Neural cell (in vitro differentiated cells): ENCODE measurements at regions not wholly inside any gene's neighbourhood (a gene's known extent, or its start where the extent isn't known, plus 50 kb on each side); places are given as distances from the start of the nearest gene placed in this dataset.

Experiments
- H2AFZ ChIP-seq: fragments of 200-600, 300-800 bp; sonication (generic), shearing (Covaris generic); 2 replicates; pipeline ENCODE4 v1.6.0; 2014; ENCODE audit warnings: low read depth, mild to moderate bottlenecking, antibody characterized with exemption, low read length, moderate library complexity
- H3F3A ChIP-seq: fragments of 200-600 bp; shearing (Covaris generic); 2 replicates; pipeline ENCODE4 v1.6.1; 2016; ENCODE audit warnings: mild to moderate bottlenecking, moderate library complexity, mixed read lengths, antibody characterized with exemption, low read length; ENCODE audit not compliant: insufficient read depth, poor library complexity, severe bottlenecking
- H3K27ac ChIP-seq: fragments of 200-600, 300-800 bp; sonication (generic), shearing (Covaris generic); 2 replicates; pipeline ENCODE4 v1.5.1; 2014; ENCODE audit warnings: mild to moderate bottlenecking, low read length, moderate library complexity
- H3K27me3 ChIP-seq: fragments of 300-800, 200-600 bp; sonication (generic), shearing (Covaris generic); 2 replicates; pipeline ENCODE4 v1.6.0; 2014; ENCODE audit warnings: mild to moderate bottlenecking, low read depth, low read length, moderate library complexity; ENCODE audit not compliant: insufficient read depth
- H3K36me3 ChIP-seq: fragments of 300-800, 200-600 bp; sonication (generic), shearing (Covaris generic); 2 replicates; pipeline ENCODE4 v1.5.1; 2014; ENCODE audit warnings: mild to moderate bottlenecking, antibody characterized with exemption, low read length, moderate library complexity; ENCODE audit not compliant: insufficient read depth
- H3K4me2 ChIP-seq: fragments of 300-800, 200-600 bp; sonication (generic), shearing (Covaris generic); 2 replicates; pipeline ENCODE4 v1.6.0; 2014; ENCODE audit warnings: mild to moderate bottlenecking, low read length
- H3K4me3 ChIP-seq: fragments of 300-800, 200-600 bp; sonication (generic), shearing (Covaris generic); 2 replicates; pipeline ENCODE4 v1.5.1; 2014; ENCODE audit warnings: mild to moderate bottlenecking, low read length, moderate library complexity
- H3K79me2 ChIP-seq: fragments of 200-600 bp; shearing (Covaris generic); replicated peaks from 2 replicates; pipeline ENCODE4 v1.6.0; 2014; ENCODE audit warnings: mild to moderate bottlenecking, low read length, moderate library complexity; ENCODE audit not compliant: insufficient read depth
- H3K9ac ChIP-seq: fragments of 300-800, 200-600 bp; sonication (generic), shearing (Covaris generic); 2 replicates; pipeline ENCODE4 v1.6.1; 2016; ENCODE audit warnings: mild to moderate bottlenecking, low read length, mixed read lengths
- H3K9me2 ChIP-seq: fragments of 200-600 bp; shearing (Covaris generic); 2 replicates; pipeline ENCODE4 v1.6.1; 2016; ENCODE audit warnings: mild to moderate bottlenecking, low read length, mixed read lengths; ENCODE audit not compliant: insufficient read depth
- H3K9me3 ChIP-seq: fragments of 200-600, 300-800 bp; sonication (generic), shearing (Covaris generic); 2 replicates; pipeline ENCODE4 v1.6.1; 2016; ENCODE audit warnings: mild to moderate bottlenecking, mixed run types, low read length, moderate library complexity, mixed read lengths
- H4K20me1 ChIP-seq: fragments of 200-600 bp; shearing (Covaris generic); 2 replicates; pipeline ENCODE4 v1.6.1; 2016; ENCODE audit warnings: mild to moderate bottlenecking, mixed run types; ENCODE audit not compliant: insufficient read depth
- EP300 ChIP-seq: fragments of 450-650 bp; conservative IDR thresholded peaks from 2 replicates; pipeline ENCODE4 v1.6.1; 2014; ENCODE audit warnings: antibody characterized with exemption, mild to moderate bottlenecking, moderate library complexity; ENCODE audit not compliant: poor library complexity, severe bottlenecking
- EZH2 ChIP-seq: fragments of 200-600, 300-800 bp; shearing (Covaris generic), sonication (generic); IDR thresholded peaks from 2 replicates; pipeline ENCODE4 v1.6.1; 2014; ENCODE audit warnings: antibody characterized with exemption, low read length, borderline replicate concordance, mild to moderate bottlenecking; ENCODE audit not compliant: insufficient read depth, poor library complexity, severe bottlenecking
- MXI1 ChIP-seq: fragments of 450-650 bp; conservative IDR thresholded peaks from 2 replicates; pipeline ENCODE4 v1.6.1; 2014; ENCODE audit warnings: antibody characterized with exemption, mild to moderate bottlenecking; ENCODE audit not compliant: poor library complexity, severe bottlenecking
- POLR2AphosphoS5 ChIP-seq: IDR thresholded peaks from 2 replicates; pipeline ENCODE4 v1.6.1; 2012
- RAD21 ChIP-seq: fragments of 450-650 bp; conservative IDR thresholded peaks from 2 replicates; pipeline ENCODE4 v1.6.1; 2014; ENCODE audit warnings: antibody characterized with exemption, mild to moderate bottlenecking, moderate library complexity
- SMC3 ChIP-seq: fragments of 450-650 bp; conservative IDR thresholded peaks from 2 replicates; pipeline ENCODE4 v1.6.1; 2014; ENCODE audit warnings: antibody characterized with exemption, mild to moderate bottlenecking, moderate library complexity; ENCODE audit not compliant: poor library complexity
- TAF1 ChIP-seq: IDR thresholded peaks from 2 replicates; pipeline ENCODE4 v1.6.1; 2012; ENCODE audit warnings: low read depth
- TF ChIP-seq, protein P1 (sequence below): IDR thresholded peaks from 2 replicates; pipeline ENCODE4 v1.6.1; 2012; ENCODE audit warnings: borderline replicate concordance
- TF ChIP-seq, protein P2 (sequence below): fragments of 450-650 bp; IDR thresholded peaks from 2 replicates; pipeline ENCODE4 v1.5.1; 2014; ENCODE audit warnings: antibody characterized with exemption, mild to moderate bottlenecking, moderate library complexity; ENCODE audit not compliant: poor library complexity, severe bottlenecking

DNA sequence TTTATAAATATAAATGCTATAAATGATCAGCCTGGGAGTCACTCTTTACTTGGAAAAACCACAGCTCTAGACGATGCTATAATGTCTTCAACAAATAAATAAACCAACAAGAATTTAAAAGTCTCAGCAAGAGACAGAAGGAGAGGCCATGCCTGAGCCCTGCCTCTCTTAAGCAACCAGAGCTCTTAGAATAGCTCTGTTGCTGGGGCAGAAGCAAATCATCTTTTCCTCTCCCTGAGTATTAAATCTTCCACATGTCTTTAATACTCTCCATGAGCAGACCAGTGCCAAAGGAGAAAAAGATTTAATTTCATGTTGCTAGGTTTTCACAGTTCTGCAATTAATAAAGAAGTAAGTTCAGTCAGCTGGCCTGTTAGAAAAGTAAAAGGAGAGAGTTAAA is 408.0 kb upstream of the SLC30A5 start:
- H3K9me3 ChIP-seq = no peaks in the 10 kb centered on the region
- no peak overlapping the region for H3K27ac ChIP-seq
- H3K79me2 ChIP-seq = no peaks in the 10 kb centered on the region
- no peaks in the 10 kb centered on the region for H3K9me2 ChIP-seq
- H3K4me3 ChIP-seq = no peak overlapping the region
- no peaks in the 10 kb centered on the region for H3K27me3 ChIP-seq
- TF ChIP-seq RAD21 = no peak
- TF ChIP-seq, protein P1, sequence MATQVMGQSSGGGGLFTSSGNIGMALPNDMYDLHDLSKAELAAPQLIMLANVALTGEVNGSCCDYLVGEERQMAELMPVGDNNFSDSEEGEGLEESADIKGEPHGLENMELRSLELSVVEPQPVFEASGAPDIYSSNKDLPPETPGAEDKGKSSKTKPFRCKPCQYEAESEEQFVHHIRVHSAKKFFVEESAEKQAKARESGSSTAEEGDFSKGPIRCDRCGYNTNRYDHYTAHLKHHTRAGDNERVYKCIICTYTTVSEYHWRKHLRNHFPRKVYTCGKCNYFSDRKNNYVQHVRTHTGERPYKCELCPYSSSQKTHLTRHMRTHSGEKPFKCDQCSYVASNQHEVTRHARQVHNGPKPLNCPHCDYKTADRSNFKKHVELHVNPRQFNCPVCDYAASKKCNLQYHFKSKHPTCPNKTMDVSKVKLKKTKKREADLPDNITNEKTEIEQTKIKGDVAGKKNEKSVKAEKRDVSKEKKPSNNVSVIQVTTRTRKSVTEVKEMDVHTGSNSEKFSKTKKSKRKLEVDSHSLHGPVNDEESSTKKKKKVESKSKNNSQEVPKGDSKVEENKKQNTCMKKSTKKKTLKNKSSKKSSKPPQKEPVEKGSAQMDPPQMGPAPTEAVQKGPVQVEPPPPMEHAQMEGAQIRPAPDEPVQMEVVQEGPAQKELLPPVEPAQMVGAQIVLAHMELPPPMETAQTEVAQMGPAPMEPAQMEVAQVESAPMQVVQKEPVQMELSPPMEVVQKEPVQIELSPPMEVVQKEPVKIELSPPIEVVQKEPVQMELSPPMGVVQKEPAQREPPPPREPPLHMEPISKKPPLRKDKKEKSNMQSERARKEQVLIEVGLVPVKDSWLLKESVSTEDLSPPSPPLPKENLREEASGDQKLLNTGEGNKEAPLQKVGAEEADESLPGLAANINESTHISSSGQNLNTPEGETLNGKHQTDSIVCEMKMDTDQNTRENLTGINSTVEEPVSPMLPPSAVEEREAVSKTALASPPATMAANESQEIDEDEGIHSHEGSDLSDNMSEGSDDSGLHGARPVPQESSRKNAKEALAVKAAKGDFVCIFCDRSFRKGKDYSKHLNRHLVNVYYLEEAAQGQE = no peak
- no peak overlapping the region for H2AFZ ChIP-seq
- no peaks in the 10 kb centered on the region for H3K36me3 ChIP-seq
- no peaks in the 10 kb centered on the region for H3F3A ChIP-seq
- no peak overlapping the region for H3K4me2 ChIP-seq
- no peaks in the 10 kb centered on the region for H4K20me1 ChIP-seq
- H3K9ac ChIP-seq = no peak overlapping the region

DNA sequence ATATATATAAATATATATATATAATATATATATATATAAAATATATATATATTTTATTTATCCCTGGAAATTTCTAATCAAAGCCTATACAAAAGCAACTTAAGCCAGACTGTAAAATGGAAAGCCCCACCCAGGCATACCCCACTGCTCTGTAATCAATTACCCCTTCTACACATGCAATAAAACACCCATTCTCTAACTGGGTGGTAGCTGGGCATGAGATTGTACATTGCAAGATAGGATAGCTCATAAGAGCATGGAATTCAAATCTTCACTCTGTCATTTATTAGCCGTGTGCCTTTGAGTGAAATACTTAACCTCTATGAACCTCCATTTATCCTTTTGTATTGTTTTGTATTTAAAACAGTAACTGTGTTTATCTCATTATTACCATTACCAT is 405.3 kb upstream of the SLC30A5 start:
- no peaks in the 10 kb centered on the region for H3K9me3 ChIP-seq
- no peaks in the 10 kb centered on the region for H4K20me1 ChIP-seq

DNA sequence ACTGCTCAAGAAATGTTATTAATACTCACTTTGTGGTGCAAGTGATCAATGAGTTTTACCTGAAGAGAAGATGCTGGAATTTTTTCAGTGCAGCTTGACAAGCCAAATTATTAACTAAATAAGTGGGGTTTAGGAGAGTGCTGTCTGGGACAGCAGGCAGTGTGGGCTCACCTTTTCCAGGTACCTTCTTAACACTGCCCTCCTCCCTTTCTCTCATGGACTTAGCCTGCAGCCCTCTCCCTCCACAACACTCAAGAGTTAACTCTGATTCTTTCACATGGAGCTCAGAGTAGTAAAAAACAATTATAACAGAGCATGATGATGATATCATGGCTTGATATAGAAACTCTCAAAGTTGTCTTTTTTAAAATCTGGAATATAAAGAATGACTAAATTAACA is 404.8 kb upstream of the SLC30A5 start:
- TF ChIP-seq SMC3 (no peak), EP300 (no peak), RAD21 (no peak), POLR2AphosphoS5 (no peak), MXI1 (no peak), EZH2 (no peak), TAF1 (no peak)
- TF ChIP-seq, protein P1 = no peak
- TF ChIP-seq, protein P2, sequence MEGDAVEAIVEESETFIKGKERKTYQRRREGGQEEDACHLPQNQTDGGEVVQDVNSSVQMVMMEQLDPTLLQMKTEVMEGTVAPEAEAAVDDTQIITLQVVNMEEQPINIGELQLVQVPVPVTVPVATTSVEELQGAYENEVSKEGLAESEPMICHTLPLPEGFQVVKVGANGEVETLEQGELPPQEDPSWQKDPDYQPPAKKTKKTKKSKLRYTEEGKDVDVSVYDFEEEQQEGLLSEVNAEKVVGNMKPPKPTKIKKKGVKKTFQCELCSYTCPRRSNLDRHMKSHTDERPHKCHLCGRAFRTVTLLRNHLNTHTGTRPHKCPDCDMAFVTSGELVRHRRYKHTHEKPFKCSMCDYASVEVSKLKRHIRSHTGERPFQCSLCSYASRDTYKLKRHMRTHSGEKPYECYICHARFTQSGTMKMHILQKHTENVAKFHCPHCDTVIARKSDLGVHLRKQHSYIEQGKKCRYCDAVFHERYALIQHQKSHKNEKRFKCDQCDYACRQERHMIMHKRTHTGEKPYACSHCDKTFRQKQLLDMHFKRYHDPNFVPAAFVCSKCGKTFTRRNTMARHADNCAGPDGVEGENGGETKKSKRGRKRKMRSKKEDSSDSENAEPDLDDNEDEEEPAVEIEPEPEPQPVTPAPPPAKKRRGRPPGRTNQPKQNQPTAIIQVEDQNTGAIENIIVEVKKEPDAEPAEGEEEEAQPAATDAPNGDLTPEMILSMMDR = no peak
- H4K20me1 ChIP-seq = no peaks in the 10 kb centered on the region

More for the DNA sequence above, 405.3 kb upstream of the SLC30A5 start:
- H3K36me3 ChIP-seq = no peaks in the 10 kb centered on the region
- no peak overlapping the region for H3K9ac ChIP-seq
- H3K27me3 ChIP-seq = no peaks in the 10 kb centered on the region
- no peak overlapping the region for H2AFZ ChIP-seq
- no peak overlapping the region for H3K4me3 ChIP-seq
- no peaks in the 10 kb centered on the region for H3F3A ChIP-seq
- TF ChIP-seq EZH2 (no peak), EP300 (no peak), TAF1 (no peak)
- TF ChIP-seq, protein P2 = no peak
- no peak overlapping the region for H3K4me2 ChIP-seq
- H3K27ac ChIP-seq = no peak overlapping the region
- H3K79me2 ChIP-seq = no peaks in the 10 kb centered on the region
- H3K9me2 ChIP-seq = no peaks in the 10 kb centered on the region

More for the DNA sequence above, 404.8 kb upstream of the SLC30A5 start:
- no peaks in the 10 kb centered on the region for H3F3A ChIP-seq
- no peak overlapping the region for H3K4me2 ChIP-seq
- no peaks in the 10 kb centered on the region for H3K9me2 ChIP-seq
- no peaks in the 10 kb centered on the region for H3K9me3 ChIP-seq
- no peak overlapping the region for H3K27ac ChIP-seq
- no peaks in the 10 kb centered on the region for H3K79me2 ChIP-seq
- no peak overlapping the region for H3K4me3 ChIP-seq
- no peak overlapping the region for H3K9ac ChIP-seq
- H2AFZ ChIP-seq = no peak overlapping the region
- H3K36me3 ChIP-seq = no peaks in the 10 kb centered on the region
- no peaks in the 10 kb centered on the region for H3K27me3 ChIP-seq
